Kidney (tissue), 13 donors: ENCODE measurements at regions not wholly inside any gene's neighbourhood (a gene's known extent, or its start where the extent isn't known, plus 50 kb on each side); places are given as distances from the start of the nearest gene placed in this dataset.

Source experiments
- DNase-seq, 5 donors: peaks; one replicate each; pipeline ENCODE4 v3.0.0-alpha.2; 2013 to 2020
- FAIRE-seq: peaks from 2 replicates; lab custom pipeline; 2012; peaks lifted over from hg19 to GRCh38; lab: Jason Lieb, UNC
- H3K27ac ChIP-seq, 2 donors: one replicate each; pipeline ENCODE4 v1.7.0; 2013; ENCODE audit warnings: low read depth in 2 of 2, low read length in 2 of 2, inconsistent platforms in 1 of 2
- H3K27me3 ChIP-seq: one replicate; pipeline ENCODE4 v1.7.1; 2013; ENCODE audit warnings: low read length, inconsistent platforms; ENCODE audit not compliant: control insufficient read depth, insufficient read depth
- H3K36me3 ChIP-seq, 3 donors: one replicate each; pipeline versions ENCODE4 v1.7.0 to v1.7.1; 2013; ENCODE audit warnings: low read length in 3 of 3, control low read depth in 1 of 3, inconsistent platforms in 1 of 3; ENCODE audit not compliant: insufficient read depth in 3 of 3, control insufficient read depth in 2 of 3
- H3K4me1 ChIP-seq, 3 donors: one replicate each; pipeline versions ENCODE4 v1.7.0 to v1.7.1; 2013; ENCODE audit warnings: low read length in 3 of 3, inconsistent platforms in 1 of 3, low read depth in 1 of 3; ENCODE audit not compliant: control insufficient read depth in 2 of 3, insufficient read depth in 2 of 3
- H3K4me3 ChIP-seq, 3 donors: one replicate each; pipeline versions ENCODE4 v1.7.0 to v1.8.1; 2013; ENCODE audit warnings: low read length in 3 of 3, control low read depth in 1 of 3, inconsistent platforms in 1 of 3
- H3K9ac ChIP-seq, 3 donors: one replicate each; pipeline versions ENCODE4 v1.7.0 to v1.7.1; 2013; ENCODE audit warnings: low read length in 3 of 3, control low read depth in 1 of 3, inconsistent platforms in 1 of 3
- H3K9me3 ChIP-seq, 3 donors: one replicate each; pipeline versions ENCODE4 v1.7.0 to v1.7.1; 2013; ENCODE audit warnings: low read length in 3 of 3, control low read depth in 1 of 3, inconsistent platforms in 1 of 3; ENCODE audit not compliant: control insufficient read depth in 2 of 3, insufficient read depth in 1 of 3
- CTCF ChIP-seq: IDR thresholded peaks from 3 replicates; pipeline ENCODE4 v1.5.1; 2012; ENCODE audit warnings: mild to moderate bottlenecking, moderate library complexity, borderline replicate concordance; ENCODE audit not compliant: insufficient read depth; ENCODE audit errors: extremely low read depth
- intact Hi-C: fragments of 100-400 bp; cut with DNase I; formaldehyde crosslinking; loops from one replicate; pipeline ENCODE4 v1.11.1; 2022
- donor health status: control.
- donor health status: control.
- donor health status: control.
- donor health status: control.
- donor health status: control.
- donor health status: DM: yes; HTN: yes; CAD: no.
- donor health status: Normal renal cell carcinoma (clear cell type).

DNA sequence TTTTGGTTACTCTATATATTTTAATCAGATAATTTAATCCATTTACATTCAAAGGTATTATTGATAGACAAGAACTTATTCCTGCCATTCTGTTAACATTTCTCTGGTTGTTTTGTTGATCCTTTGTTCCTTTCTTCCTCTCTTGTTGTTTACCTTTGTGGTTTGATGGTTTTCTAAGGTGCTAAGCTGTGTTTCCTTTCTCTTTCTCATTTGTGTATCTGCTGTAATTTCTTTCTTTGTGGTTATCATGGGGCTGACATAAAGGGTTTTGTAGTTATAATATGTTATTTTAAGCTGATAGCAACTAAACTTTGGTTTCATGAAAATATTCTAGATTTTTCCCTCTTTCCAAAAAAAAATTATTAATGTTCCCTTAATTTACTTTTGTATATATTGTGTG is 179.2 kb downstream of the NDUFA10 start:
- FAIRE-seq, result no peak
- no peaks in the 10 kb centered on the region for H3K27me3 ChIP-seq
- intact Hi-C loops, result no loop called here
- H3K27ac ChIP-seq, result no peak overlapping the region
- no peaks in the 10 kb centered on the region for H3K4me1 ChIP-seq
- H3K4me3 ChIP-seq, result no peak overlapping the region
- H3K9me3 ChIP-seq, result peaks cover 0 to 4% (median 2%) of the 10 kb centered on the region in 3 donors
- no peaks in the 10 kb centered on the region for H3K36me3 ChIP-seq
- TF ChIP-seq CTCF, result no peak
- DNase-seq, result no peak
- H3K9ac ChIP-seq, result no peak overlapping the region

GRCh38 chr2:239839306-239839705 is 185.8 kb downstream of the NDUFA10 start:
- Histone ChIP-seq H3K9ac (no peak overlapping the region), H3K27me3 (no peaks in the 10 kb centered on the region), H3K27ac (no peak overlapping the region), H3K36me3 (no peaks in the 10 kb centered on the region), H3K4me3 (no peak overlapping the region), H3K4me1 (no peaks in the 10 kb centered on the region), H3K9me3 (peaks cover 0 to 6% (median 0%) of the 10 kb centered on the region in 3 donors)
- intact Hi-C loops, result no loop called here
- FAIRE-seq (no peak), DNase-seq (peak in 1 of 5 donors; percentile 10)
- TF ChIP-seq CTCF, result no peak

GRCh38 chr2:239836021-239836765 is 188.9 kb downstream of the NDUFA10 start:
- no peak for FAIRE-seq
- Histone ChIP-seq H3K9ac (no peak overlapping the region), H3K27ac (no peak overlapping the region), H3K27me3 (no peaks in the 10 kb centered on the region), H3K36me3 (no peaks in the 10 kb centered on the region), H3K4me3 (no peak overlapping the region), H3K4me1 (no peaks in the 10 kb centered on the region), H3K9me3 (peaks cover 0 to 6% (median 0%) of the 10 kb centered on the region in 3 donors)
- intact Hi-C loops, result no loop called here
- TF ChIP-seq CTCF, result no peak
- peak in 1 of 5 donors; percentile 49 for DNase-seq
